Nephron progenitor cell (in vitro differentiated cells): ENCODE measurements at regions not wholly inside any gene's neighbourhood (a gene's known extent, or its start where the extent isn't known, plus 50 kb on each side); places are given as distances from the start of the nearest gene placed in this dataset.
A peak's percentile ranks its signal among the peaks of the same experiment; 100 is the strongest.

Experiments
- DNase-seq: peaks from one replicate; pipeline ENCODE4 v3.0.0; 2021
- H3K27ac Mint-ChIP-seq: 2 replicates; pipeline ENCODE4 v1.8.0; 2021; ENCODE audit warnings: mild to moderate bottlenecking, moderate library complexity, mixed read lengths
- H3K27me3 Mint-ChIP-seq: 2 replicates; pipeline ENCODE4 v1.8.0; 2021; ENCODE audit warnings: mild to moderate bottlenecking, low read depth, mixed read lengths; ENCODE audit not compliant: poor library complexity
- H3K36me3 Mint-ChIP-seq: 2 replicates; pipeline ENCODE4 v1.8.0; 2021; ENCODE audit warnings: low read depth, mixed read lengths
- H3K4me1 Mint-ChIP-seq: 2 replicates; pipeline ENCODE4 v1.8.0; 2021; ENCODE audit warnings: mixed read lengths
- H3K4me3 Mint-ChIP-seq: 2 replicates; pipeline ENCODE4 v1.8.0; 2021; ENCODE audit warnings: mild to moderate bottlenecking, moderate library complexity, mixed read lengths
- H3K9me3 Mint-ChIP-seq: 2 replicates; pipeline ENCODE4 v1.8.0; 2021; ENCODE audit warnings: mild to moderate bottlenecking, moderate library complexity, mixed read lengths
- TF ChIP-seq, protein P1 (sequence below): fragments of 200-600 bp; sonication (generic); IDR thresholded peaks from 2 replicates; pipeline ENCODE4 v1.5.0; 2021; ENCODE audit warnings: antibody characterized with exemption

DNA sequence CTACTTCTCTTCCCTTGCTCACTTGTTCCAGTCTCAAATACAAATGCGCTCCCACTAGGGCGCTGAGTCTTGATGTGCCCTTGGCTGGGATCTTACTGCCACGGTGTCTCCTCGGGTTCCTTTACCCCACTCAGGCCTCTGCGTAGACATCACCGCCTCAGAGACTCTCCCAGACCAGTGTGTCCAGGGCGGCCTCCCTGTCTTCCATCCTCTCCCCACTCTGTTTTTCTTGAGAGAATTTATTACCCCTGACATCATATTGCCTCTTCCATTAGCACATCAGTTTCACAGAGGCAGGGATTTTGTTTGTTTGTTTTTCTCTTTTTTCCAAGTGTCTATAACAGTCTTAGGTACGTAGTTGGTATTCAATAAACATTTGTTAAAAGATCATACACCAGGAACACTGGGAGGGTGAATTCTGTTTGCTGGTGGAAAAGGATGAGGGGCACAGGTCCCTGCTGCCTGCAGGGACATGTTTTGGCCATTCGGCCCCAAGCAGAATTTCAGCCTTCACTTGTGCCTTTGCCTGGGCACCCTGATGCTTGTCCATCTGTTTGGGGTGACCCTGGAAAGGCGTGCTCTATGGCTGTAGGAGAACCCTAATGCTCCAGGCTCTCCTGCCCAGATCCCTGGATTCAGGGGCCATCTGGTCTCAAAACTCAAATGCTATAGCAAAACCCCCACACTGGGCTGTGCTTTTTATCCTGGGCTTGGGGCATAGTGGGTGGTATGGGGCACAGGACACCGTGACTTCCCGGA, 55.0 kb downstream of the RPL37A start:
- Mint-ChIP-seq H3K27ac (no peak overlapping the region), H3K36me3 (no peaks in the 10 kb centered on the region), H3K27me3 (peaks cover 6% of the 10 kb centered on the region), H3K4me1 (peaks cover 75% of the 10 kb centered on the region), H3K4me3 (peak overlapping the region; percentile 6), H3K9me3 (no peaks in the 10 kb centered on the region)
- peak; percentile 16 for DNase-seq
- TF ChIP-seq, protein P1, sequence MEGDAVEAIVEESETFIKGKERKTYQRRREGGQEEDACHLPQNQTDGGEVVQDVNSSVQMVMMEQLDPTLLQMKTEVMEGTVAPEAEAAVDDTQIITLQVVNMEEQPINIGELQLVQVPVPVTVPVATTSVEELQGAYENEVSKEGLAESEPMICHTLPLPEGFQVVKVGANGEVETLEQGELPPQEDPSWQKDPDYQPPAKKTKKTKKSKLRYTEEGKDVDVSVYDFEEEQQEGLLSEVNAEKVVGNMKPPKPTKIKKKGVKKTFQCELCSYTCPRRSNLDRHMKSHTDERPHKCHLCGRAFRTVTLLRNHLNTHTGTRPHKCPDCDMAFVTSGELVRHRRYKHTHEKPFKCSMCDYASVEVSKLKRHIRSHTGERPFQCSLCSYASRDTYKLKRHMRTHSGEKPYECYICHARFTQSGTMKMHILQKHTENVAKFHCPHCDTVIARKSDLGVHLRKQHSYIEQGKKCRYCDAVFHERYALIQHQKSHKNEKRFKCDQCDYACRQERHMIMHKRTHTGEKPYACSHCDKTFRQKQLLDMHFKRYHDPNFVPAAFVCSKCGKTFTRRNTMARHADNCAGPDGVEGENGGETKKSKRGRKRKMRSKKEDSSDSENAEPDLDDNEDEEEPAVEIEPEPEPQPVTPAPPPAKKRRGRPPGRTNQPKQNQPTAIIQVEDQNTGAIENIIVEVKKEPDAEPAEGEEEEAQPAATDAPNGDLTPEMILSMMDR: no peak

DNA sequence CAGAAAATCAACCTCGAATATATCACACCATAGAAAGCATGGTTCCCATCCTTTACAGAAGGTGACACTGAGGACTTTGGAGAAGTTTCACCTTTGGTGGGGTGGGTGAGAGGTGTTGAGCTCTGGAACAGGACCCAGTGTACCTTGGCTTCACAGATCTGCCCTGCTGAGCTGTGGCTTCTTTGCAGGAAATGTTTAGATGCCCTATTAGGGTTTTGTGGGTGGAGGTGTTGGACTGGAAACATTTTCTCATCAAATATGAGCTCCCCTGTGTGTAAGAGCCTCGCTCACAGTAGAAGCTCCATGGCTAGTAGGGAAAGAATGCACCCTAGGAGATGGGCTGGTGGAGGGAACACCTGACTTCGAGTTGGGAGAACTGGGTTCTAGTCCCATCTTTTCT, 55.6 kb downstream of the RPL37A start:
- Mint-ChIP-seq H3K9me3 (no peaks in the 10 kb centered on the region), H3K27me3 (peaks cover 7% of the 10 kb centered on the region), H3K4me3 (no peak overlapping the region), H3K27ac (no peak overlapping the region), H3K4me1 (peaks cover 78% of the 10 kb centered on the region), H3K36me3 (no peaks in the 10 kb centered on the region)
- TF ChIP-seq, protein P1: no peak
- DNase-seq: no peak

DNA sequence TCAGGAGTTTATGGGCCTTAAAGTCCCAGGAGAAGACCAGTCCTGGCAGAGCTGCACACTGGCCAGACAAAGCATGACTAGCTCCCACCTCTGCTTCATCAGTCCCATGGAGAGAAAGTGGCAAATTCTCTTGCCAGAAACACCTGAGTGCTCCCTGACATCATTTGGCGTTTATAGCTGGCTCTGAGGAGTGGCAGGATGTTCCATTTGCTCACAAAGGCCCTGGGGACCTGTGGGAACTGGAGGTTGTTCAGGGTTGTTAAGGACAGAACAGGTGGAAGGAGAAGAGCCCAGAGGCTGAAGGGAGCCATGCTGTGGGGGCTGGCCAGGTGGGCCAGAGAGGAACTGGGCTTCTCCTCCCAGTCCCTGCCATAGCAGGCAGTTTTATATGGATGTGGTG, 56.1 kb downstream of the RPL37A start:
- Mint-ChIP-seq H3K9me3 (no peaks in the 10 kb centered on the region), H3K36me3 (no peaks in the 10 kb centered on the region), H3K27me3 (peaks cover 7% of the 10 kb centered on the region), H3K27ac (no peak overlapping the region), H3K4me1 (peaks cover 77% of the 10 kb centered on the region), H3K4me3 (no peak overlapping the region)
- TF ChIP-seq, protein P1: no peak
- DNase-seq: no peak

DNA sequence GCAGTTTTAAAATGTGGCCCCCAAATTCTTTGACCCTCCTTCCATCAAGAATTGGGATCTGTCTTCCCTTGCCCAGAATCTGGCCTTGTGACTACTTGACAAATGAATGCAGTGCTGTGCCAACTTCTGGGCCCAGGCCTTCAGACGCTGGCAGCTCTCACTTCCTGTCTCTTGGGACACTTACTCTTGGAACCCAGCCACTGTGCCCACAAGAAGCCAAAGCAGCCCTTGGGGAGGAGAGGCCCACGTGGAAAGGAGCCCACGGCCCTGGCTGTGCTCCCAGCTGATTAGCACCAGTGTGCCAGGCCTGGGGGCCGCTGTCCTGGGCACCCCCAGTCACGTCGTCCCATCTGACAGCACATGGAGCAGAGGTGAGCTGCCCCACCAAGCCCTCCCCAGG, 56.6 kb downstream of the RPL37A start:
- H3K4me3 Mint-ChIP-seq: no peak overlapping the region
- no peaks in the 10 kb centered on the region for H3K9me3 Mint-ChIP-seq
- H3K27me3 Mint-ChIP-seq: peaks cover 7% of the 10 kb centered on the region
- DNase-seq: no peak
- H3K4me1 Mint-ChIP-seq: peaks cover 74% of the 10 kb centered on the region
- H3K36me3 Mint-ChIP-seq: no peaks in the 10 kb centered on the region
- TF ChIP-seq, protein P1: no peak
- no peak overlapping the region for H3K27ac Mint-ChIP-seq

DNA sequence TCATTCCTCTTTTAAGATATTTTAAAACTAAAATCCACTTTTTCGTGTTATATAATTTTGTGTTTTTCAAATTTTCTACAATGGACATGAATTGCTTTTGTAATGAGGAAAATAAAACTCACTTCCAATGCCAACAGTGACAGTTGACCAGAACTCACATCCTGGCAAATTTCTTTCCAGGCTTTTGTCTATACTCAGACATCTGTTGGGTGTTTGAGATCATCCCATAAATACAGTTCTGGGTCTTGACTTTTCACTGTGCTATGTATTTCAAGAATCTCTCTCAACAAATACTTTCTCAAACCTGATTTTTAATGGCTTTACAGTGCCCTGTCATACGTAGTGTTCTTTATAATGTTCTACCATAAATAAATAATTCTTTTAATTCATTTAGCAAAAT, 57.6 kb downstream of the RPL37A start:
- no peaks in the 10 kb centered on the region for H3K9me3 Mint-ChIP-seq
- H3K4me3 Mint-ChIP-seq: no peak overlapping the region
- DNase-seq: no peak
- H3K36me3 Mint-ChIP-seq: no peaks in the 10 kb centered on the region
- H3K27ac Mint-ChIP-seq: no peak overlapping the region
- H3K4me1 Mint-ChIP-seq: peaks cover 74% of the 10 kb centered on the region
- TF ChIP-seq, protein P1: no peak
- H3K27me3 Mint-ChIP-seq: peaks cover 7% of the 10 kb centered on the region

DNA sequence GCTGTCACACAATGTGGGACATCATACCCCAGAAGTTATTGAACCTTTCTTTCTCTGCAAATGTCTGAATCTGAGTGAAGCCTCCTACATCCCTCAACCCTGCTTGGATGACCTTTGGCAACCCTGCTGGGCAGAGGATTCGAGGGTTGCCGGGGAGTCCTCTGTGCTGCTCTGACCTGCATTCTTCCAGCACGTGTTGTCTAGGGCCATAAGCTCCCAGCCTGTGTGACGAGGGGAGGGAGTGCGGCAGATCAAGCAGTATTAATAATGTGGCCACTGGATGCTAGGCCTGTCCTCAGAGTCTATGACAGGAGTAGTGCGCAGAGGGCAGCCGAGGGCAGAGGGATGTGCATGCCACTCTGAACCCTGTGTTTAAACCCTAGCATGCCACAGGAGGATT, 58.8 kb downstream of the RPL37A start:
- no peak for DNase-seq
- Mint-ChIP-seq H3K27me3 (peaks cover 7% of the 10 kb centered on the region), H3K27ac (peak overlapping the region; percentile 34), H3K4me3 (peak overlapping the region; percentile 5), H3K4me1 (peaks cover 71% of the 10 kb centered on the region), H3K9me3 (no peaks in the 10 kb centered on the region), H3K36me3 (no peaks in the 10 kb centered on the region)
- TF ChIP-seq, protein P1: no peak
